HEK293 (cell line): ENCODE measurements at regions not wholly inside any gene's neighbourhood (a gene's known extent, or its start where the extent isn't known, plus 50 kb on each side); places are given as distances from the start of the nearest gene placed in this dataset.

ENCODE experiments used
- CTCF ChIA-PET: fragments of 350-600 bp; formaldehyde crosslinking; extraction: SDS; loops from one replicate; lab custom pipeline; 2021; ENCODE audit warnings: antibody characterized with exemption; lab: Yijun Ruan, JAX
- POLR2A ChIA-PET: fragments of 300-600 bp; formaldehyde crosslinking; extraction: SDS; loops from one replicate; lab custom pipeline; 2020; ENCODE audit warnings: antibody characterized with exemption, inconsistent platforms; lab: Yijun Ruan, JAX
- H3K27ac ChIP-seq: fragments of 200-500 bp; sonication (Bioruptor generic); 2 replicates; pipeline ENCODE4 v1.5.1; 2014; ENCODE audit warnings: low read depth, low read length, control low read depth, inconsistent platforms; ENCODE audit errors: extremely low read depth
- H3K36me3 ChIP-seq, 2 experiments: fragments of 200-500 bp in 1 of 2; sonication (Bioruptor generic) in 1 of 2; 1 replicate in 1 of 2; 2 replicates in 1 of 2; pipeline ENCODE4 v1.5.1; 2014 to 2017; ENCODE audit warnings: inconsistent platforms in 2 of 2, low read length in 2 of 2; ENCODE audit not compliant: control insufficient read depth in 2 of 2, insufficient read depth in 1 of 2
- H3K4me1 ChIP-seq: fragments of 200-500 bp; sonication (Bioruptor generic); 2 replicates; pipeline ENCODE4 v1.5.1; 2014; ENCODE audit warnings: mild to moderate bottlenecking, low read length, inconsistent platforms; ENCODE audit not compliant: control insufficient read depth, insufficient read depth
- H3K4me3 ChIP-seq: 2 replicates; pipeline ENCODE4 v1.5.1; 2011; ENCODE audit warnings: low read depth, mild to moderate bottlenecking, control low read depth, low read length, moderate library complexity
- H3K9me3 ChIP-seq: fragments of 200-500 bp; sonication (Bioruptor generic); 2 replicates; pipeline ENCODE4 v1.5.1; 2014; ENCODE audit warnings: low read depth, low read length, inconsistent platforms; ENCODE audit not compliant: control insufficient read depth, insufficient read depth
- FEZF1 ChIP-seq: fragments of 450-650 bp; formaldehyde crosslinking; IDR thresholded peaks from 2 replicates; pipeline ENCODE4 v1.5.1; 2016; ENCODE audit warnings: missing biosample characterization, missing genetic modification characterization
- HOXA7 ChIP-seq: sonication (generic); formaldehyde crosslinking; IDR thresholded peaks from 2 replicates; pipeline ENCODE4 v1.8.1; 2022; ENCODE audit warnings: missing genetic modification reagents, borderline replicate concordance
- HOXD13 ChIP-seq: sonication (generic); formaldehyde crosslinking; IDR thresholded peaks from 2 replicates; pipeline ENCODE4 v1.8.0; 2022; ENCODE audit warnings: missing genetic modification reagents, borderline replicate concordance
- KLF10 ChIP-seq: fragments of 450-650 bp; IDR thresholded peaks from 2 replicates; pipeline ENCODE4 v1.5.1; 2018; ENCODE audit warnings: missing biosample characterization, mild to moderate bottlenecking, missing genetic modification characterization
- OSR2 ChIP-seq: fragments of 450-650 bp; formaldehyde crosslinking; IDR thresholded peaks from 2 replicates; pipeline ENCODE4 v1.5.1; 2016; ENCODE audit warnings: missing biosample characterization, missing genetic modification characterization
- SCRT1 ChIP-seq: fragments of 450-650 bp; formaldehyde crosslinking; IDR thresholded peaks from 2 replicates; pipeline ENCODE4 v1.5.1; 2016; ENCODE audit warnings: missing biosample characterization, missing genetic modification characterization, borderline replicate concordance
- SP3 ChIP-seq: fragments of 450-650 bp; formaldehyde crosslinking; IDR thresholded peaks from 2 replicates; pipeline ENCODE4 v1.5.1; 2016; ENCODE audit warnings: missing biosample characterization, missing genetic modification characterization
- ZBTB20 ChIP-seq: fragments of 450-650 bp; formaldehyde crosslinking; IDR thresholded peaks from 2 replicates; pipeline ENCODE4 v1.5.1; 2016; ENCODE audit warnings: missing biosample characterization, missing genetic modification characterization
- ZBTB8A ChIP-seq: fragments of 450-650 bp; formaldehyde crosslinking; IDR thresholded peaks from 2 replicates; pipeline ENCODE4 v1.5.1; 2016; ENCODE audit warnings: missing biosample characterization, missing genetic modification characterization
- ZNF10 ChIP-seq: fragments of 450-650 bp; formaldehyde crosslinking; IDR thresholded peaks from 2 replicates; pipeline ENCODE4 v1.5.1; 2017; ENCODE audit warnings: missing biosample characterization, missing genetic modification characterization
- ZNF114 ChIP-seq: fragments of 450-650 bp; formaldehyde crosslinking; IDR thresholded peaks from 2 replicates; pipeline ENCODE4 v1.5.0; 2017; ENCODE audit warnings: missing biosample characterization, missing genetic modification characterization
- ZNF146 ChIP-seq: fragments of 450-650 bp; formaldehyde crosslinking; IDR thresholded peaks from 2 replicates; pipeline ENCODE4 v1.5.1; 2016; ENCODE audit warnings: missing biosample characterization, missing genetic modification characterization
- ZNF16 ChIP-seq: fragments of 450-650 bp; formaldehyde crosslinking; IDR thresholded peaks from 2 replicates; pipeline ENCODE4 v1.5.1; 2016; ENCODE audit warnings: low read depth, missing biosample characterization, missing genetic modification characterization
- ZNF354C ChIP-seq: fragments of 450-650 bp; formaldehyde crosslinking; IDR thresholded peaks from 2 replicates; pipeline ENCODE4 v1.5.1; 2016; ENCODE audit warnings: missing biosample characterization, missing genetic modification characterization, low read depth, borderline replicate concordance
- ZNF391 ChIP-seq: fragments of 450-650 bp; formaldehyde crosslinking; IDR thresholded peaks from 2 replicates; pipeline ENCODE4 v1.5.1; 2016; ENCODE audit warnings: low read depth, missing biosample characterization, missing genetic modification characterization, borderline replicate concordance
- ZNF423 ChIP-seq: fragments of 450-650 bp; formaldehyde crosslinking; IDR thresholded peaks from 2 replicates; pipeline ENCODE4 v1.5.1; 2016; ENCODE audit warnings: missing biosample characterization, missing genetic modification characterization
- ZNF426 ChIP-seq: fragments of 450-650 bp; formaldehyde crosslinking; IDR thresholded peaks from 2 replicates; pipeline ENCODE4 v1.5.1; 2017; ENCODE audit warnings: missing biosample characterization, missing genetic modification characterization, mild to moderate bottlenecking, inconsistent platforms, moderate library complexity
- ZNF510 ChIP-seq: fragments of 450-650 bp; formaldehyde crosslinking; IDR thresholded peaks from 2 replicates; pipeline ENCODE4 v1.5.1; 2018; ENCODE audit warnings: mild to moderate bottlenecking, missing genetic modification characterization, missing biosample characterization; ENCODE audit not compliant: insufficient replicate concordance
- ZNF530 ChIP-seq: fragments of 450-650 bp; formaldehyde crosslinking; IDR thresholded peaks from 2 replicates; pipeline ENCODE4 v1.5.1; 2016; ENCODE audit warnings: low read depth, missing biosample characterization, missing genetic modification characterization
- ZNF549 ChIP-seq: fragments of 450-650 bp; IDR thresholded peaks from 2 replicates; pipeline ENCODE4 v1.5.1; 2018; ENCODE audit warnings: missing biosample characterization, missing genetic modification characterization, mild to moderate bottlenecking, inconsistent platforms, moderate library complexity
- ZNF610 ChIP-seq: fragments of 450-650 bp; formaldehyde crosslinking; IDR thresholded peaks from 2 replicates; pipeline ENCODE4 v1.5.1; 2016; ENCODE audit warnings: missing biosample characterization, missing genetic modification characterization, borderline replicate concordance
- ZNF701 ChIP-seq: fragments of 450-650 bp; formaldehyde crosslinking; IDR thresholded peaks from 2 replicates; pipeline ENCODE4 v1.5.1; 2016; ENCODE audit warnings: missing biosample characterization, missing genetic modification characterization
- ZNF747 ChIP-seq: fragments of 450-650 bp; formaldehyde crosslinking; IDR thresholded peaks from 2 replicates; pipeline ENCODE4 v1.5.1; 2016; ENCODE audit warnings: missing biosample characterization, missing genetic modification characterization
- ZNF791 ChIP-seq: fragments of 450-650 bp; formaldehyde crosslinking; IDR thresholded peaks from 2 replicates; pipeline ENCODE4 v1.5.1; 2016; ENCODE audit warnings: missing biosample characterization, missing genetic modification characterization
- ZNF792 ChIP-seq: fragments of 450-650 bp; formaldehyde crosslinking; IDR thresholded peaks from 2 replicates; pipeline ENCODE4 v1.5.1; 2016; ENCODE audit warnings: missing biosample characterization, missing genetic modification characterization
- ZNF837 ChIP-seq: fragments of 450-650 bp; formaldehyde crosslinking; IDR thresholded peaks from 2 replicates; pipeline ENCODE4 v1.5.1; 2016; ENCODE audit warnings: missing biosample characterization, missing genetic modification characterization
- ZSCAN23 ChIP-seq: fragments of 450-650 bp; formaldehyde crosslinking; IDR thresholded peaks from 2 replicates; pipeline ENCODE4 v1.5.1; 2016; ENCODE audit warnings: missing biosample characterization, missing genetic modification characterization
- ZSCAN30 ChIP-seq: fragments of 450-650 bp; IDR thresholded peaks from 2 replicates; pipeline ENCODE4 v1.5.1; 2018; ENCODE audit warnings: missing biosample characterization, mild to moderate bottlenecking, missing genetic modification characterization, moderate library complexity
- TF ChIP-seq, protein P1 (sequence below): fragments of 450-650 bp; formaldehyde crosslinking; IDR thresholded peaks from 2 replicates; pipeline ENCODE4 v1.5.1; 2016; ENCODE audit warnings: missing biosample characterization, missing genetic modification characterization
- TF ChIP-seq, protein P2 (sequence below): fragments of 450-650 bp; formaldehyde crosslinking; IDR thresholded peaks from 2 replicates; pipeline ENCODE4 v1.5.1; 2016; ENCODE audit warnings: missing biosample characterization, missing genetic modification characterization
- TF ChIP-seq, protein P3 (sequence below): IDR thresholded peaks from 2 replicates; pipeline ENCODE4 v1.6.1; 2011; ENCODE audit warnings: mild to moderate bottlenecking, low read depth, low read length, borderline replicate concordance
- TF ChIP-seq, protein P4 (sequence below): sonication (generic); formaldehyde crosslinking; IDR thresholded peaks from 2 replicates; pipeline ENCODE4 v1.8.1; 2022; ENCODE audit warnings: mild to moderate bottlenecking, moderate library complexity, missing genetic modification reagents

DNA sequence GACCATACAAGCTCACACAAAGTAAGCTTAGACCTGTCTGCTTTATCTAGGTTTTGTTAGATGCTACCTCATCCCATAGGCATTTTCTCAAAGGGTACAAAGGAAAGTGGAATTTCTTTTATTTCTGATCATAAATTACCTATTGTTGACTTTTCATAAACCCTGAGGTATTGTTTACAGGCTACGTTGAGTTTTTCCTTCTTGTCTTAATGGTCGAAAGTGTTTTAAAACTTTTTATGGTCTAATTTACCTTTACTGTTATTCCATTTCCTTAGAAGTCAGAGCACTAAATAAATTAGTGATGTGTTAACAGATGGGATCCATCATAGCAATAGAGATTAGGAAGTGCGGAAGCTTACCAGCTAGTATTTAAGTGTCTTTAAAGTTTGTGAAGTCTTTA, 159.2 kb upstream of the GABRA2 start (continued):
- TF ChIP-seq HOXD13 (CRISPR knock-in tag) (no peak), ZNF791 (no peak)

DNA sequence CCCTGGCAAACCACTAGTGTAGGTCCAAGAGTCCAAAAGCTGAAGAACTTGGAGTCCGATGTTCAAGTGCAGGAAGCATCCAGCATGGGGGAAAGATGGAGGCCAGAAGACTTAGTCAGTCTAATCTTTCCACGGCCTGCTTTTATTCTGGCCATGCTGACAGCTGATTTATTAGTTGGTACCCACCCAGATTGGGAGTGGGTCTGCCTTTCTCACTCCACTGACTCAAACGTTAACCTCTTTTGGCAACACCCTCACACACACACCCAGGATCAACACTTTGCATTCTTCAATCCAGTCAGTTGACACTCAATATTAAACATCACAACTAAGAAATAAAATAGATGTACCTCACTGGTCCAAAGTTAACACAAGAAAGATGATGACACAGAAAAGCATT, 134.8 kb upstream of the GABRA2 start:
- no peaks in the 10 kb centered on the region for H3K4me1 ChIP-seq
- TF ChIP-seq ZNF146 (tag by site-specific recombination) (no peak), ZNF792 (tag by site-specific recombination) (no peak), ZSCAN30 (tag by site-specific recombination) (no peak), ZNF747 (no peak), ZNF610 (tag by site-specific recombination) (no peak), FEZF1 (tag by site-specific recombination) (no peak), ZNF426 (tag by site-specific recombination) (no peak), ZNF423 (tag by site-specific recombination) (no peak), ZNF837 (tag by site-specific recombination) (no peak), ZNF114 (tag by site-specific recombination) (no peak), ZBTB20 (no peak), ZNF530 (tag by site-specific recombination) (no peak), ZBTB8A (tag by site-specific recombination) (no peak), OSR2 (tag by site-specific recombination) (no peak), SP3 (tag by site-specific recombination) (no peak), ZNF510 (tag by site-specific recombination) (no peak), KLF10 (no peak)
- TF ChIP-seq, protein P1, sequence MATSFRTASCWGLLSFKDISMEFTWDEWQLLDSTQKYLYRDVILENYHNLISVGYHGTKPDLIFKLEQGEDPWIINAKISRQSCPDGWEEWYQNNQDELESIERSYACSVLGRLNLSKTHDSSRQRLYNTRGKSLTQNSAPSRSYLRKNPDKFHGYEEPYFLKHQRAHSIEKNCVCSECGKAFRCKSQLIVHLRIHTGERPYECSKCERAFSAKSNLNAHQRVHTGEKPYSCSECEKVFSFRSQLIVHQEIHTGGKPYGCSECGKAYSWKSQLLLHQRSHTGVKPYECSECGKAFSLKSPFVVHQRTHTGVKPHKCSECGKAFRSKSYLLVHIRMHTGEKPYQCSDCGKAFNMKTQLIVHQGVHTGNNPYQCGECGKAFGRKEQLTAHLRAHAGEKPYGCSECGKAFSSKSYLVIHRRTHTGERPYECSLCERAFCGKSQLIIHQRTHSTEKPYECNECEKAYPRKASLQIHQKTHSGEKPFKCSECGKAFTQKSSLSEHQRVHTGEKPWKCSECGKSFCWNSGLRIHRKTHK: no peak
- TF ChIP-seq, protein P2, sequence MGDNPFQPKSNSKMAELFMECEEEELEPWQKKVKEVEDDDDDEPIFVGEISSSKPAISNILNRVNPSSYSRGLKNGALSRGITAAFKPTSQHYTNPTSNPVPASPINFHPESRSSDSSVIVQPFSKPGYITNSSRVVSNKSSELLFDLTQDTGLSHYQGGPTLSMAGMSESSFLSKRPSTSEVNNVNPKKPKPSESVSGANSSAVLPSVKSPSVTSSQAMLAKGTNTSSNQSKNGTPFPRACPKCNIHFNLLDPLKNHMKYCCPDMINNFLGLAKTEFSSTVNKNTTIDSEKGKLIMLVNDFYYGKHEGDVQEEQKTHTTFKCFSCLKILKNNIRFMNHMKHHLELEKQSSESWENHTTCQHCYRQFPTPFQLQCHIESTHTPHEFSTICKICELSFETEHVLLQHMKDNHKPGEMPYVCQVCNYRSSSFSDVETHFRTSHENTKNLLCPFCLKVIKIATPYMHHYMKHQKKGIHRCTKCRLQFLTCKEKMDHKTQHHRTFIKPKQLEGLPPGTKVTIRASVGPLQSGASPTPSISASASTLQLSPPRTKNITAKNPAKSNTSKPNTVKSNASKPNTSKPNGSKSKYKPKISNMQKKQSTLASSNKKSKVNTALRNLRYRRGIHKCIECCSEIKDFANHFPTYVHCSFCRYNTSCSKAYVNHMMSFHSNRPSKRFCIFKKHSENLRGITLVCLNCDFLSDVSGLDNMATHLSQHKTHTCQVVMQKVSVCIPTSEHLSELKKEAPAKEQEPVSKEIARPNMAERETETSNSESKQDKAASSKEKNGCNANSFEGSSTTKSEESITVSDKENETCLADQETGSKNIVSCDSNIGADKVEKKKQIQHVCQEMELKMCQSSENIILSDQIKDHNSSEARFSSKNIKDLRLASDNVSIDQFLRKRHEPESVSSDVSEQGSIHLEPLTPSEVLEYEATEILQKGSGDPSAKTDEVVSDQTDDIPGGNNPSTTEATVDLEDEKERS (tag by site-specific recombination): no peak
- H3K4me3 ChIP-seq: no peak overlapping the region
- CTCF ChIA-PET: no interaction called here
- POLR2A ChIA-PET: no interaction called here
- no peaks in the 10 kb centered on the region for H3K9me3 ChIP-seq
- H3K36me3 ChIP-seq: no peaks in the 10 kb centered on the region
- no peak overlapping the region for H3K27ac ChIP-seq

DNA sequence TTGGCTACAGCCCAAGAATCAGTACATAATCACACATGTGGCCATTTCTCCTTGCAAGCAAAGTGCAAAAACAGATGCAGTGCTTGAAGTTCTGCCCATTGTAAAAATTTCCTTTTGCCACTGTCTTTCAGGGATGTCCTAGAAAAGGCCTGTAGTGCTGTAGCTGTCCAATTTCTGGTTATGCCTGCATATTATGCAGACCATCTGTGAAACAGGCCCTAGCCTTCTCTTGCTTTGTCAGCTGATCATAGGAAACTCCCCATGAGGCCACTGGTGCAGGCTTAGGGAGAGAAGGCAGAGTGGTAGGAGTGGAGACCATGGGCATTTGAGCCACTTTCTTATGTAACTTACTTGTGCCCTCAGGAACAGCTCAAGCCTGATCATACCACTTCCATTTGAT, 130.4 kb upstream of the GABRA2 start:
- H3K4me1 ChIP-seq: no peaks in the 10 kb centered on the region
- ChIA-PET CTCF (no interaction called here), POLR2A (no interaction called here)
- no peak overlapping the region for H3K27ac ChIP-seq
- no peaks in the 10 kb centered on the region for H3K36me3 ChIP-seq
- no peaks in the 10 kb centered on the region for H3K9me3 ChIP-seq
- H3K4me3 ChIP-seq: no peak overlapping the region
- TF ChIP-seq, protein P3, sequence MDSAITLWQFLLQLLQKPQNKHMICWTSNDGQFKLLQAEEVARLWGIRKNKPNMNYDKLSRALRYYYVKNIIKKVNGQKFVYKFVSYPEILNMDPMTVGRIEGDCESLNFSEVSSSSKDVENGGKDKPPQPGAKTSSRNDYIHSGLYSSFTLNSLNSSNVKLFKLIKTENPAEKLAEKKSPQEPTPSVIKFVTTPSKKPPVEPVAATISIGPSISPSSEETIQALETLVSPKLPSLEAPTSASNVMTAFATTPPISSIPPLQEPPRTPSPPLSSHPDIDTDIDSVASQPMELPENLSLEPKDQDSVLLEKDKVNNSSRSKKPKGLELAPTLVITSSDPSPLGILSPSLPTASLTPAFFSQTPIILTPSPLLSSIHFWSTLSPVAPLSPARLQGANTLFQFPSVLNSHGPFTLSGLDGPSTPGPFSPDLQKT: no peak
- TF ChIP-seq ZNF354C (tag by site-specific recombination) (no peak), ZNF701 (tag by site-specific recombination) (no peak), ZNF549 (tag by site-specific recombination) (no peak), SCRT1 (tag by site-specific recombination) (no peak), ZNF16 (tag by site-specific recombination) (no peak), ZNF10 (tag by site-specific recombination) (no peak), ZNF391 (tag by site-specific recombination) (no peak), HOXA7 (CRISPR knock-in tag) (no peak), ZSCAN23 (no peak)
- TF ChIP-seq, protein P4, sequence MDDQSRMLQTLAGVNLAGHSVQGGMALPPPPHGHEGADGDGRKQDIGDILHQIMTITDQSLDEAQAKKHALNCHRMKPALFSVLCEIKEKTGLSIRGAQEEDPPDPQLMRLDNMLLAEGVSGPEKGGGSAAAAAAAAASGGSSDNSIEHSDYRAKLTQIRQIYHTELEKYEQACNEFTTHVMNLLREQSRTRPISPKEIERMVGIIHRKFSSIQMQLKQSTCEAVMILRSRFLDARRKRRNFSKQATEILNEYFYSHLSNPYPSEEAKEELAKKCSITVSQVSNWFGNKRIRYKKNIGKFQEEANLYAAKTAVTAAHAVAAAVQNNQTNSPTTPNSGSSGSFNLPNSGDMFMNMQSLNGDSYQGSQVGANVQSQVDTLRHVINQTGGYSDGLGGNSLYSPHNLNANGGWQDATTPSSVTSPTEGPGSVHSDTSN: no peak
